ACC112 (cell line): ENCODE measurements at regions not wholly inside any gene's neighbourhood (a gene's known extent, or its start where the extent isn't known, plus 50 kb on each side); places are given as distances from the start of the nearest gene placed in this dataset.
"Not testable (repeated sequence)": the region's sequence is repeated elsewhere in the genome, so short reads cannot be mapped to it uniquely, and the experiment has no call there.

Experiments used
- H2AFZ ChIP-seq: fragments of 200-600 bp; sonication (generic); one replicate; pipeline ENCODE4 v1.6.0; 2017; ENCODE audit warnings: antibody characterized with exemption, low read length; ENCODE audit not compliant: unreplicated experiment
- H3K27ac ChIP-seq: fragments of 200-600 bp; sonication (generic); 2 replicates; pipeline ENCODE4 v1.5.1; 2014; ENCODE audit warnings: low read depth, mild to moderate bottlenecking, antibody characterized with exemption, low read length, moderate library complexity
- H3K27me3 ChIP-seq: fragments of 200-600 bp; sonication (generic); 2 replicates; pipeline ENCODE4 v1.6.1; 2014; ENCODE audit warnings: mild to moderate bottlenecking, antibody characterized with exemption, low read length, moderate library complexity, mixed read lengths; ENCODE audit not compliant: insufficient read depth
- H3K36me3 ChIP-seq: fragments of 200-600 bp; sonication (generic); 2 replicates; pipeline ENCODE4 v1.6.1; 2016; ENCODE audit warnings: mild to moderate bottlenecking, antibody characterized with exemption, low read length, moderate library complexity, mixed read lengths; ENCODE audit not compliant: insufficient read depth
- H3K4me1 ChIP-seq: fragments of 200-600 bp; sonication (generic); one replicate; pipeline ENCODE4 v1.6.1; 2016; ENCODE audit warnings: low read length, mixed read lengths; ENCODE audit not compliant: insufficient read depth, unreplicated experiment, control insufficient read depth
- H3K4me3 ChIP-seq: fragments of 200-600 bp; sonication (generic); 2 replicates; pipeline ENCODE4 v1.5.1; 2014; ENCODE audit warnings: mild to moderate bottlenecking, low read depth, low read length
- H3K79me2 ChIP-seq: fragments of 200-600 bp; sonication (generic); one replicate; pipeline ENCODE4 v1.6.0; 2016; ENCODE audit warnings: low read length; ENCODE audit not compliant: control insufficient read depth, unreplicated experiment, insufficient read depth

DNA sequence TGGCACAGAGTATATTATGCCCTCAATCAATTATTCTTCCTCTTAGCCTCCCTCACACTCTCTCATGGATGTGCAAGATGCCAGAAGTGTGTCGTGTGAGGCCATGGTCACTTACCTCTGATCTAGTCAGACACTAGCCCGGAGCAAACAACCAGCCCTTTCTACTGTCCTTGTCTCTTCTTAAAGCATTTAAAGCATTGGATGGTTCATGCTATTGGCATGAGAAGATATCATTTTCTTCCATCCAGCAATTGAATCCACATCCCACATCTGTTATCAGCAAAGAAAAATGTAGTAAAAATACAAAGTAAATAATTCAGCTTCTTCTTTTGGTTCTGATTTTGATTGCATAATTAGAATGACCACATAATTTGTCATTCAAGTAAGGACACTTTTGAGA lies 267.2 kb upstream of the ACO1 start:
- Histone ChIP-seq H2AFZ (no peak overlapping the region), H3K79me2 (no peaks in the 10 kb centered on the region), H3K4me1 (no peaks in the 10 kb centered on the region), H3K27me3 (no peaks in the 10 kb centered on the region), H3K4me3 (no peak overlapping the region), H3K36me3 (no peaks in the 10 kb centered on the region), H3K27ac (no peak overlapping the region)

DNA sequence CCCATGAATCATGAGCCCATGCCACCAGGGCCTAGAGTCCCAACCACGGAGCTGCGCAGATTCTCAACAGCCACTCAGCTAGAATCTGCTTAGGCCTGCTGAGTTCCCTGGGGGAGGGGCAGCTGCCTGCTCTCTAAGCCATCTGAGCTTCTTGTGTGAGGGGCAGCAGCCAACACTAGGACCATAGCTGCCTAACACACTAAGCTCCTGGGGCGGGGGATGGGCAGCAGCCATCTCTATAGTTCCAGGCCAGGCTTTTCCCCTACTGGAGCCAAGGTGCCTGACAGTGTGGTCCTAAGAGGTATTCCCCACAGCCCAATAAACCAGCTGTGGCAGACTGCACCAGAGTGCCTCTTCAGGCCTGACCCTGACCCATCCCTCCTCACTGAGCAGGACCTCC lies 255.9 kb upstream of the ACO1 start:
- H3K36me3 ChIP-seq, result no peaks in the 10 kb centered on the region
- H3K4me1 ChIP-seq, result no peaks in the 10 kb centered on the region
- no peak overlapping the region for H3K27ac ChIP-seq
- no peaks in the 10 kb centered on the region for H3K27me3 ChIP-seq
- H3K4me3 ChIP-seq, result no peak overlapping the region
- H2AFZ ChIP-seq, result no peak overlapping the region
- H3K79me2 ChIP-seq, result no peaks in the 10 kb centered on the region

DNA sequence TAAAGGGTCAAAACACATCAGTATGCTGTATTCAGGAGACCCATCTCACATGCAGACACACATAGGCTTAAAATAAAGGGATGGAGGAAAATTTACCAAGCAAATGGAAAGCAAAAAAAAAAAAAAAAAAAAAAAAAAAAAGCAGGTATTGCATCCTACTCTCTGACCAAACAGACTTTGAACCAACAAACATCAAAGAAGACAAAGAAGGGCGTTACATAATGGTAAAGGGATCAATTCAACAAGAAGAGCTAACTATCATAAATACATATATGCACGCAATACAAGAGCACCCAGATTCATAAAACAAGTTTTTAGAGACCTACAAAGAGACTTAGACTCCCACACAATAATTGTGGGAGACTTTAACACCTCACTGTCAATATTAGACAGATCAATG lies 253.7 kb upstream of the ACO1 start:
- H3K36me3 ChIP-seq, H3K4me1 ChIP-seq, H3K4me3 ChIP-seq, H3K27me3 ChIP-seq, H3K79me2 ChIP-seq, H2AFZ ChIP-seq, H3K27ac ChIP-seq: not testable (repeated sequence)

DNA sequence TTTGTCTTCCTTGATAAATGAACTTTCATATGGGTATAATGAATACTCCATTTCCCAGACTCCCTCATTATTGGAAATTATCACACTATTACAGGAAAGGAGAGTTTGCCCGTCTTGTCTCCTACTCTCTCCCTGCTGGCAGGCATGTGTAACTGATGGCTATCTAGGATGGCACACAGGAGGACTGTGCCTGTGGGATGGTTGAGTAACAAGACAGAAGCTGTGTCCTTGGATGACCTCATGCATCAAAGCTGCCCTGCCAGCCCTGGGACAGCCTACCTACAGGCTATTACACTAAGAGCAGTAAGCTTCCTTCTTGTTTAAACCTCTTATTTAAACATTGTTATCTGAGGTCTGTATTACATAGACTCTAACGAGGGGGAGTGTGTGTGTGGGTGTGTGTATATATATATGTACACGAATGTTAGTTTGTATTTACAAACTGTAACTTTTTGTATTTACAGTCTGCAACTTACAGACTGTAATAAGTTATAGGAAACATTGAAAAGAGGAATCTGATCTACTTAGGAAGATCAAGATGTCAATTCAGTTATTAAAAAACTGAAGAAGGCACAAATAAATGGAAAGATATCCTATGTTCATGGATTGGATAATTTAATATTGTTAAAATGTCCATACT lies 247.6 kb upstream of the ACO1 start:
- no peak overlapping the region for H3K27ac ChIP-seq
- H3K4me1 ChIP-seq, result no peaks in the 10 kb centered on the region
- no peaks in the 10 kb centered on the region for H3K36me3 ChIP-seq
- no peaks in the 10 kb centered on the region for H3K79me2 ChIP-seq
- no peak overlapping the region for H2AFZ ChIP-seq
- no peaks in the 10 kb centered on the region for H3K27me3 ChIP-seq
- no peak overlapping the region for H3K4me3 ChIP-seq

DNA sequence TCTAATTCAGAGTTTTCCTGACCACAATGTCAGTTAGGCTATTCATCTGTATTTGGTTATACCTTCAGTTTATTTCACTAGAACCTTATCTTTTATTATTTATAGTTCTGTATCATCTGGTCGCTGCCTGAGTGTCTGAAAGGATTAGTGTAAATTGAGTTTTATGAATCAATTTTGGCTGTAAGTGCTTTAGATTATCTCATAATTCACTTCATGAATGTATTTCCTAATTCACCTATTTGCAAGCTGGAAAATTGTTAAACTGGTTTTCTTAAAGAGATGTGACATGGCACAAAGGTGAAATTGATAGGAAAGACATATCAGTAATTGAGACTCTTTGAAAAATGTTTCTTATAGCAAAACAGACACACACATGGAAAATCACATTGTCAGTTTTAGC lies 242.4 kb upstream of the ACO1 start:
- Histone ChIP-seq H2AFZ (no peak overlapping the region), H3K36me3 (no peaks in the 10 kb centered on the region), H3K4me1 (no peaks in the 10 kb centered on the region), H3K79me2 (no peaks in the 10 kb centered on the region), H3K4me3 (no peak overlapping the region), H3K27ac (no peak overlapping the region), H3K27me3 (no peaks in the 10 kb centered on the region)

DNA sequence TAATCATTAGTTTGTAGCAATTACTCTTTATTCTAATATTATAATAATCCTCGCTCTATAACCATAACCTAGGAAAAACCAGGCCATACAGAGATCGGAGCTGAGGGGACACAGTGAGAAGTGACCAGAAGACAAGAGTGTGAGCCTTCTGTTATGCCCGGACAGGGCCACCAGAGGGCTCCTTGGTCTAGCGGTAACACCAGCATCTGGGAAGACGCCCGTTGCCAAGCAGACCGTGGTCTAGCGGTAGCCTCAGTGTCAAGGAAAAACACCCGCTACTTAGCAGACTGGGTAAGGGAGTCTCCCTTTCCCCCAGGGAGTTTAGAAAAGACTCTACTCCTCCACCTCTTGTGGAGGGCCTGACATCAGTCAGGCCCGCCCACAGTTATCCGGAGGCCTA lies 235.9 kb upstream of the ACO1 start:
- not testable (repeated sequence) for H3K79me2 ChIP-seq, H3K4me3 ChIP-seq, H3K4me1 ChIP-seq, H2AFZ ChIP-seq, H3K27ac ChIP-seq, H3K36me3 ChIP-seq, H3K27me3 ChIP-seq

DNA sequence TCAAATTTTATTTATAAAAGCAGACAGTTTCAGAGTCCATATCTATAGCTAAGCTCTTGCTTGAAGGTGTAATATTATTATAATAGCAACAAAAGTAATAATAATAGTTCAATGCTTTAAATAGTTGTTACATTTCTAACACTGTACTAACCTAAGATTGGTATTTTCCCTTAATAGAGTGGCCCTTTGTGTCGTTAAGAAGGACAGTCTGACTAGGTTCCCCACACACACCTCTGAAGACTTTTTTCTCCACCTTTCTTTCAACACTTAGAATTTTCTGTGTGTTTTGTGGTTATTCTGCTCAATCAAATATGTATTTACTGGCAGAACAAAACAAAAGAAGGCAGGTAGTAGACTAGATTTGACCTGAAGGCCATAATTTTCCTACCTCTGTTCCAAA lies 223.2 kb upstream of the ACO1 start:
- Histone ChIP-seq H3K4me1 (no peaks in the 10 kb centered on the region), H3K36me3 (no peaks in the 10 kb centered on the region), H3K79me2 (no peaks in the 10 kb centered on the region), H3K4me3 (no peak overlapping the region), H3K27me3 (no peaks in the 10 kb centered on the region), H3K27ac (no peak overlapping the region), H2AFZ (no peak overlapping the region)

DNA sequence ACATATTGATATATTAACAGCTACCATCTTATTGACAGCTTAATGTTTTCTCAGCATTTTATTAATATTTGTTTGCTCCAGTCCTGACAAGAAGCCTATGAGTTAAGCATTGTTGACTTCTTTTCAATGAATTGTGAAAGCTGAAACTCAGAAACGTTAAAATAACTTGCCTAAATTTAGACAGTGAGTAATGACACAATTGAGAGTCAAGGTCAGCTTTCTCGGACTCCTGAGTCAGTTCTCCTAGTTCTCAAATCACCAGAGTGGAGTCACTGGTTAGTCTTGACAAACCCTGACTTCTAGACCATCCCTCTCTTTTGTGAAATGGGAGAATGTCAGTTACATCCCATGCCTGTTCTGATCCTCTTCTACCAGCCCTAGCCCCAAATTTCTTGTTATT lies 222.7 kb upstream of the ACO1 start:
- Histone ChIP-seq H3K27me3 (no peaks in the 10 kb centered on the region), H3K4me1 (no peaks in the 10 kb centered on the region), H3K36me3 (no peaks in the 10 kb centered on the region), H3K27ac (no peak overlapping the region), H2AFZ (no peak overlapping the region), H3K79me2 (no peaks in the 10 kb centered on the region), H3K4me3 (no peak overlapping the region)

DNA sequence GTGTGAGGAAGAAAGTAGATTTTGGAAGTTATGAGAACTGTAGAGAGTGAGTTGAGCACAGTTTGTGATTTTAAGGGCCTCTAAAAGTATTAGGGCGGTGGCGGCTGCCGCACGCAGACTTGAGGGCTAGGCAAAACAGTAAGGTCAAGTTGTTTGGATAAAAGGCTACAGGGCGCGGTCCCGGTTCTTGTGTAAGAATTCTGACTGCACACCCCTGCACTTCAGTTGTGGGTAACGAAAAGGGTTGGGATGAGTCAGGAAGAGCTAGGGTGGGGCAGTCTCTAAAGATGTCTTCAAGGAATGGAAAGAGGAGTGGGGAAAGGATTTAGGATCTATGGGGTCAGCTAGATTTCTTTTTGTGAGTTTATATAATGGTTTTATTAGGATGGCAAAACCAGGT lies 218.1 kb upstream of the ACO1 start:
- H3K4me1 ChIP-seq, H3K79me2 ChIP-seq, H3K27me3 ChIP-seq, H2AFZ ChIP-seq, H3K27ac ChIP-seq, H3K36me3 ChIP-seq, H3K4me3 ChIP-seq: not testable (repeated sequence)

DNA sequence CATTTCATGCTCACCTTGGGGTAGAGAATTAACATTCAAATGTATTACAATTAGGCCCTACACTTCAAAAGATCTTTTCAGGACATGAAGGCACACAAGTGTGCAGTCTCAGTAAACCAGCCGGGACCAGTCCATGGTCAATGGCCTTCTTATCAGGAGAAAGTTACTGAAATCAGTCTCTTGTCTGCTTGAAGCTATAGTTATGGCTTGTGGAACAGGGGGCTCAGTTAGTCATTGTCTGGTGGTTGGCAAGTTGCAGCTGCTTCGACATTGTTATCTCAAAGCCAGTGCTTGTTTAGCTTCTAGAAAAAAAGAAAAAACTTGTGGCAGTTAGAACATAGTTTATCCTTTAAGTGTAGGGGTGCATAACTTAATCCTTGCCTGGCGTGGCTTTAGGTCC lies 213.1 kb upstream of the ACO1 start:
- Histone ChIP-seq H3K27ac (no peak overlapping the region), H3K4me3 (no peak overlapping the region), H3K79me2 (no peaks in the 10 kb centered on the region), H3K4me1 (no peaks in the 10 kb centered on the region), H2AFZ (no peak overlapping the region), H3K36me3 (no peaks in the 10 kb centered on the region), H3K27me3 (no peaks in the 10 kb centered on the region)

DNA sequence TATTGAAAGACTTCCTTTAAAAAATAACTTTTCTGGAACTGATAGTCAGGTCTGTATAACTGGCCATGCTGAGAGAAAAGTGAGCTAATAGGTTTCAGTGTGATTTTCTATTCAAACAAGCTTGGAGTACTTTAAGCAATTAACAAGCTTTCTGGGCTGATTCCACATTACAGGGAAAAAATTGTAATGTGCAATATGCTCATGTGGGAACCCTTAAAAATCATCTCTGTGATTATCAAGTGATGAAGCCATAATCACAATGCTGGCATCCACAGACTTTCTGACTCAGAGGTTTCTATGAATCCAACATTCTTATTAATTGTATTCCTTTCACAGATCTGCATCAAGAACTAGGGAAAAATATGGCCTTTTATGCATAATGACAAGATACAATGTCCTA lies 212.2 kb upstream of the ACO1 start:
- no peaks in the 10 kb centered on the region for H3K27me3 ChIP-seq
- no peak overlapping the region for H3K4me3 ChIP-seq
- no peak overlapping the region for H3K27ac ChIP-seq

More for the DNA sequence above, 212.2 kb upstream of the ACO1 start:
- no peaks in the 10 kb centered on the region for H3K4me1 ChIP-seq
- no peak overlapping the region for H2AFZ ChIP-seq
- H3K79me2 ChIP-seq, result no peaks in the 10 kb centered on the region
- H3K36me3 ChIP-seq, result no peaks in the 10 kb centered on the region
